Gastrocnemius medialis (tissue), 4 donors: ENCODE measurements at regions not wholly inside any gene's neighbourhood (a gene's known extent, or its start where the extent isn't known, plus 50 kb on each side); places are given as distances from the start of the nearest gene placed in this dataset.

Experiments
- POLR2A ChIP-seq, 2 donors: fragments of 450-650 bp; IDR thresholded peaks; one replicate each; pipeline ENCODE4 v1.6.1; 2017; ENCODE audit warnings: antibody characterized with exemption in 2 of 2, mild to moderate bottlenecking in 2 of 2, moderate library complexity in 2 of 2
- TF ChIP-seq, protein P1 (sequence below), 5 experiments: fragments of 450-650 bp in 3 of 5; fragments of 200-600 bp in 2 of 5; sonication (generic) in 2 of 5; IDR thresholded peaks in 4 of 5; conservative IDR thresholded peaks in 1 of 5; 1 replicate in 4 of 5; 2 replicates in 1 of 5; pipeline ENCODE4 v1.5.1; 2016 to 2019; ENCODE audit warnings: antibody characterized with exemption in 5 of 5, mild to moderate bottlenecking in 3 of 5, moderate library complexity in 3 of 5

DNA sequence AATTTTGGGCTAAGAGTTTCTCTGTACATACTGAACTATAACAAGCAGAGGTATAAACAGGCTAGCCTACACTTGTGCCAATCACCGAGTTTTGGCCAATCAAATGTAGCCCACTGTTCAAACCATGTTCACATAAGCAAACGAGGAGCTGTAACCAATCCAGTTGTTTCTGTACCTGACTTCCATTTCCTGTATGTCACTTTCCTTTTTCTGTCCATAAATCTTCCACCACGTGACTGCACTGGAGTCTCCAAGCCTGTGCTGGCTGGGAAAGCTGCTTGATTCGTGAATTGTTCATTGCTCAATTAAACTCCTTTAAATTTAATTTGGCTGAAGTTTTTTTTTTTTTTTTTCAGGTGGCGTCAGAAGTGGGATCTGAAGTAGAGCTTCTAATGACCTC, 332.9 kb downstream of the RNF144B start:
- TF ChIP-seq POLR2A (IDR thresholded peaks at IDR 0.05), result no peak
- TF ChIP-seq, protein P1, sequence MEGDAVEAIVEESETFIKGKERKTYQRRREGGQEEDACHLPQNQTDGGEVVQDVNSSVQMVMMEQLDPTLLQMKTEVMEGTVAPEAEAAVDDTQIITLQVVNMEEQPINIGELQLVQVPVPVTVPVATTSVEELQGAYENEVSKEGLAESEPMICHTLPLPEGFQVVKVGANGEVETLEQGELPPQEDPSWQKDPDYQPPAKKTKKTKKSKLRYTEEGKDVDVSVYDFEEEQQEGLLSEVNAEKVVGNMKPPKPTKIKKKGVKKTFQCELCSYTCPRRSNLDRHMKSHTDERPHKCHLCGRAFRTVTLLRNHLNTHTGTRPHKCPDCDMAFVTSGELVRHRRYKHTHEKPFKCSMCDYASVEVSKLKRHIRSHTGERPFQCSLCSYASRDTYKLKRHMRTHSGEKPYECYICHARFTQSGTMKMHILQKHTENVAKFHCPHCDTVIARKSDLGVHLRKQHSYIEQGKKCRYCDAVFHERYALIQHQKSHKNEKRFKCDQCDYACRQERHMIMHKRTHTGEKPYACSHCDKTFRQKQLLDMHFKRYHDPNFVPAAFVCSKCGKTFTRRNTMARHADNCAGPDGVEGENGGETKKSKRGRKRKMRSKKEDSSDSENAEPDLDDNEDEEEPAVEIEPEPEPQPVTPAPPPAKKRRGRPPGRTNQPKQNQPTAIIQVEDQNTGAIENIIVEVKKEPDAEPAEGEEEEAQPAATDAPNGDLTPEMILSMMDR (IDR thresholded peaks at IDR 0.05 in 4 of 5, conservative IDR thresholded peaks at IDR 0.05 in 1 of 5), result no peak
